Panc1 (cell line): ENCODE measurements at regions not wholly inside any gene's neighbourhood (a gene's known extent, or its start where the extent isn't known, plus 50 kb on each side); places are given as distances from the start of the nearest gene placed in this dataset.

Experiments
- ATAC-seq: fragments of 200-7000 bp; cut with Tn5 transposase; 2 replicates; pipeline ENCODE4 v1.9.1; 2020; ENCODE audit warnings: mild to moderate bottlenecking, moderate library complexity
- BruUV-seq: library from RNA; stranded (reverse); fragments of 400-500 nt; replicated peaks from 2 replicates; lab custom pipeline; 2021; lab: Mats Ljungman, UMichigan
- CTCF ChIA-PET: fragments of 300-600 bp; sonication (Branson Sonifier 250); formaldehyde crosslinking; loops from one replicate; lab custom pipeline; 2022; ENCODE audit warnings: antibody characterized with exemption; lab: Charles Lee
- POLR2A ChIA-PET: fragments of 300-600 bp; sonication (Branson Sonifier 250); formaldehyde crosslinking; loops from one replicate; lab custom pipeline; 2022; ENCODE audit warnings: antibody characterized with exemption; lab: Charles Lee
- DNase-seq: peaks from one replicate; pipeline ENCODE4 v3.0.0-alpha.2; 2010; ENCODE audit warnings: low read depth, low spot score
- H3K27ac ChIP-seq: 2 replicates; pipeline ENCODE4 v1.5.1; 2011; ENCODE audit warnings: mild to moderate bottlenecking, low read length, inconsistent platforms
- H3K27me3 ChIP-seq: fragments of 200-500 bp; sonication (Bioruptor generic); 2 replicates; pipeline ENCODE4 v1.6.0; 2014; ENCODE audit warnings: low read length, inconsistent platforms; ENCODE audit not compliant: control insufficient read depth, insufficient read depth
- H3K36me3 ChIP-seq: fragments of 200-500 bp; sonication (Bioruptor generic); 2 replicates; pipeline ENCODE4 v1.5.1; 2014; ENCODE audit warnings: inconsistent platforms, mild to moderate bottlenecking, low read length, moderate library complexity; ENCODE audit not compliant: control insufficient read depth, insufficient read depth
- H3K4me1 ChIP-seq: 2 replicates; pipeline ENCODE4 v1.5.1; 2011; ENCODE audit warnings: inconsistent platforms, mild to moderate bottlenecking, low read length, moderate library complexity; ENCODE audit not compliant: control insufficient read depth, insufficient read depth
- H3K4me3 ChIP-seq, 2 experiments: 2 replicates each; pipeline ENCODE4 v1.5.1; 2011 to 2012; ENCODE audit warnings: low read depth in 2 of 2, low read length in 2 of 2, mild to moderate bottlenecking in 2 of 2, inconsistent platforms in 1 of 2, moderate library complexity in 1 of 2
- H3K9me3 ChIP-seq: fragments of 200-500 bp; sonication (Bioruptor generic); 2 replicates; pipeline ENCODE4 v1.5.1; 2014; ENCODE audit warnings: low read depth, mild to moderate bottlenecking, inconsistent platforms, low read length, moderate library complexity; ENCODE audit not compliant: control insufficient read depth, insufficient read depth
- CTCF ChIP-seq: fragments of 450-650 bp; IDR thresholded peaks from 2 replicates; pipeline ENCODE4 v1.5.1; 2017; ENCODE audit warnings: mild to moderate bottlenecking
- POLR2AphosphoS5 ChIP-seq: IDR thresholded peaks from 2 replicates; pipeline ENCODE4 v1.6.1; 2012; ENCODE audit warnings: mild to moderate bottlenecking, low read depth, low read length, moderate library complexity
- REST ChIP-seq, 2 experiments: IDR thresholded peaks; 2 replicates each; pipeline ENCODE4 v1.6.1; 2011 to 2012; ENCODE audit warnings: low read depth in 2 of 2, control low read depth in 1 of 2, low read length in 1 of 2, mild to moderate bottlenecking in 1 of 2, moderate library complexity in 1 of 2; ENCODE audit not compliant: insufficient read depth in 1 of 2
- SIN3A ChIP-seq: IDR thresholded peaks from 2 replicates; pipeline ENCODE4 v1.6.1; 2012; ENCODE audit warnings: low read depth, mild to moderate bottlenecking, low read length, moderate library complexity, borderline replicate concordance; ENCODE audit not compliant: insufficient read depth
- TCF7L2 ChIP-seq: IDR thresholded peaks from 2 replicates; pipeline ENCODE4 v1.6.1; 2011; ENCODE audit warnings: mild to moderate bottlenecking, low read depth, low read length, inconsistent platforms
- in situ Hi-C: cut with HindIII; loops from 2 replicates; pipeline ENCODE4 v1.10.0; 2016; ENCODE audit warnings: low sequenced_read_pairs, low pct_unique_long_range_greater_than_20kb
- intact Hi-C: fragments of 100-400 bp; cut with micrococcal nuclease; formaldehyde crosslinking; loops from one replicate; pipeline ENCODE4 v1.10.0; 2022; ENCODE audit not compliant: unreplicated experiment

- Histone ChIP-seq H3K9me3 (no peaks in the 10 kb centered on the region), H3K4me1 (no peaks in the 10 kb centered on the region; the same call in 1 of the 2 replicates), H3K27me3 (no peaks in the 10 kb centered on the region), H3K4me3 (no peak overlapping the region), H3K27ac (no peak overlapping the region), H3K36me3 (no peaks in the 10 kb centered on the region)
- in situ Hi-C loops (no loop called here), intact Hi-C loops (loop anchor here (5.0 kb wide), 1 partner anchor 1102 kb away; no protein-coding TSS in a partner anchor)
- no peak for TF ChIP-seq CTCF
- TF ChIP-seq TCF7L2 = no peak
- no peak for TF ChIP-seq REST (IDR thresholded peaks at IDR 0.05; ENCODE audit: insufficient read depth in 1 of 2, low read depth in 2 of 2, low read length in 1 of 2)
- ChIA-PET POLR2A (no interaction called here), CTCF (no interaction called here)
- DNase-seq = no peak
- no TSS peak for BruUV-seq
- ATAC-seq = no peak
Measured at GRCh38 chr6:85754894-85755293, 112.2 kb upstream of the SYNCRIP start.

- Histone ChIP-seq H3K36me3 (no peaks in the 10 kb centered on the region), H3K4me1 (no peaks in the 10 kb centered on the region; the same call in 1 of the 2 replicates), H3K4me3 (no peak overlapping the region), H3K9me3 (no peaks in the 10 kb centered on the region), H3K27ac (no peak overlapping the region), H3K27me3 (no peaks in the 10 kb centered on the region)
- no TSS peak for BruUV-seq
- POLR2A ChIA-PET = no interaction called here
- intact Hi-C loops = no loop called here
- DNase-seq = no peak
- ATAC-seq = no peak
- CTCF ChIA-PET = no interaction called here
- TF ChIP-seq REST (IDR thresholded peaks at IDR 0.05; ENCODE audit: insufficient read depth in 1 of 2, low read depth in 2 of 2, low read length in 1 of 2) = no peak
- no peak for TF ChIP-seq POLR2AphosphoS5
- TF ChIP-seq TCF7L2 = no peak
- no peak for TF ChIP-seq SIN3A
- in situ Hi-C loops = no loop called here
Measured at GRCh38 chr6:85752602-85753001, 109.9 kb upstream of the SYNCRIP start.
